ENCODE measurements at regions not wholly inside any gene's neighbourhood (a gene's known extent, or its start where the extent isn't known, plus 50 kb on each side); places are given as distances from the start of the nearest gene placed in this dataset.

- in situ Hi-C loops (cut with MboI; ENCODE audit: low pct_unique_long_range_greater_than_20kb, low sequenced_read_pairs): no loop called here
Observed at GRCh38 chr13:44184740-44185139, 188.9 kb upstream of the SERP2 start.

DNA sequence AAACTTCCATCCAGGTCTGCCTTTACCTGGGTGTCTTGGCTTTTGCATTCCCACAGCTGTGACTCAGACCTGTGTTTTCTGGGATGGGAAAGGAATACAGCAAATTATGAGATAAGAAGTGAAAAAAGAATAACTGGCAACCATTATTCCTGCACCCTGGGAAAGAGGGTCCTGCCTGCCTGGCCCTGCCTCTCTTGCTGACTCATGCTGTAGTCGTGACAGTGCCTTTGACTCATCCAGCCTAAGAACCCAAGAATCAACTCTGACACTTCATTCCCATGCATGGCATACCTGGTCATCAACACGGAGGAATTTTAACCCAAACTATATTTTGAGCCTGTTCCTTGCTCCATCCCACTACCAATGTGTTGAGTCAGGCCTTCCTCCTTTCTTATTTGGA, 185.4 kb upstream of the SERP2 start:
- no peak for DNase-seq
- in situ Hi-C loops (cut with MboI; ENCODE audit: low pct_unique_long_range_greater_than_20kb, low sequenced_read_pairs): no loop called here

More at GRCh38 chr13:44184740-44185139, 188.9 kb upstream of the SERP2 start:
- no peak for DNase-seq

DNA sequence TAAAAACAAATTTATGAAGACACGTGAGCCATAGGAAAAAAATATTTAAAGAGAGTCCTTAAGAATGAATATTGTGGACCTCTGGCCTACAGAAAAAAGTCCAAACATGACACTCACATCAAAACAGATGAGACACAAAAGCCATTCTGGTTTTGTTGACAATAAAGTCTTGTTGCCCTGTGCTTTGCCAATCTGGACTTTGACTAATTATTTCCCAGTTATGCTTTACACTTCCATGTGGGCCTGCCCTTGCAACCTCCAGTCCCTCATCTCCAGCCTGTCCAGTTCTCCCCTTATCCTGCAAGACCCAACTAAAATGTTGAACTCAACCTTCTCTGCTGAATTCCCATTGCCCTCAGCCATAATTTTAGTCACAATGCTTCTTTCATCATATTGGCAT, 184.5 kb upstream of the SERP2 start:
- in situ Hi-C loops (cut with MboI; ENCODE audit: low pct_unique_long_range_greater_than_20kb, low sequenced_read_pairs): no loop called here
- DNase-seq: no peak

- no peak for DNase-seq
- in situ Hi-C loops (cut with MboI; ENCODE audit: low pct_unique_long_range_greater_than_20kb, low sequenced_read_pairs): no loop called here
Observed at GRCh38 chr13:44191103-44191502, 182.5 kb upstream of the SERP2 start.

GRCh38 chr13:44191504-44192171, 182.0 kb upstream of the SERP2 start:
- in situ Hi-C loops (cut with MboI; ENCODE audit: low pct_unique_long_range_greater_than_20kb, low sequenced_read_pairs): no loop called here
- DNase-seq: peak; percentile 72

DNA sequence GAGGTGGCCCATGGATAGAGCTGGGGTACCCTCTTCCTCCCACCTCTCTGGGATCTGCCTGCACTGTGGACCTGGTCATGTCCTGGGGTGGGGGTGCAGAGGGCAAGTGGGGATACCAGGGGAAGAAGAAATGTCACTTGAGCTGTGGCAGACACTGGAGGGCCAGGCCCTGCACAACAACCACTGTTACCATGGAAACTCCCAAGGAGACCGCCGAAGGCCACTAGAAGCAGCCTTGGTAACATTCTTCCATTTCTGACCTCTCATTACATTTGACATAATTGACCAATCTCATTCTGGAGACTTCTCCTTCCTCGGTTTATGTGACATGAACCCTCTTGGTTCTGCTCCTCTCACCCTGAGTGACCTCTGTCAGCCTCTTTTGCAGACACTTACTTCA, 179.9 kb upstream of the SERP2 start:
- in situ Hi-C loops (cut with MboI; ENCODE audit: low pct_unique_long_range_greater_than_20kb, low sequenced_read_pairs): no loop called here
- DNase-seq: no peak

DNA sequence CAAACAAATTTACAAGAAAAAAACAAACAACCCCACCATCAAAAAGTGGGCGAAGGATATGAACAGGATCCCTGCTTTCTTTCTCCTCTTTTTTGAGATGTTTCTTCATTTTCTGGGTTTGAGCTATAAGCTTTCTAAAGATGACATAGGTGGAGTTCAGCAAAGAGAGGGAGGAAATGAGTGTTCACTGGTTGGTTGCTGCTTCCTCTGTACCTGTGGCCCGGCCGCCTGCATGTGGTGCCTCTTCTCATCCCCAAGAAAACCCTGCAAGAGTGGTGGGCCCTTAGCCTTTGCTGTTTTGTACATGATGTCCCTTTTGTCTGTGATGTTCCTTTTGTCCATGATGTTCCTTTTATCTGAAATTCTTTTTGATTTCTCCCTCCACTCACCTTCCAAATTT, 178.4 kb upstream of the SERP2 start:
- in situ Hi-C loops (cut with MboI; ENCODE audit: low pct_unique_long_range_greater_than_20kb, low sequenced_read_pairs): no loop called here
- no peak for DNase-seq

- in situ Hi-C loops (cut with MboI; ENCODE audit: low pct_unique_long_range_greater_than_20kb, low sequenced_read_pairs): no loop called here
- no peak for DNase-seq
Observed at GRCh38 chr13:44196196-44196751, 177.3 kb upstream of the SERP2 start.

- in situ Hi-C loops (cut with MboI; ENCODE audit: low pct_unique_long_range_greater_than_20kb, low sequenced_read_pairs): no loop called here
- DNase-seq: no peak
Observed at GRCh38 chr13:44197791-44198770, 175.5 kb upstream of the SERP2 start.

- in situ Hi-C loops (cut with MboI; ENCODE audit: low pct_unique_long_range_greater_than_20kb, low sequenced_read_pairs): no loop called here
- no peak for DNase-seq
Observed at GRCh38 chr13:44198826-44199225, 174.8 kb upstream of the SERP2 start.

- in situ Hi-C loops (cut with MboI; ENCODE audit: low pct_unique_long_range_greater_than_20kb, low sequenced_read_pairs): no loop called here
Observed at GRCh38 chr13:44199627-44200207, 173.9 kb upstream of the SERP2 start.

GRCh38 chr13:44206434-44206833, 167.2 kb upstream of the SERP2 start:
- in situ Hi-C loops (cut with MboI; ENCODE audit: low pct_unique_long_range_greater_than_20kb, low sequenced_read_pairs): no loop called here

More at GRCh38 chr13:44199627-44200207, 173.9 kb upstream of the SERP2 start:
- no peak for DNase-seq

GRCh38 chr13:44207476-44207875, 166.1 kb upstream of the SERP2 start:
- no peak for DNase-seq
- in situ Hi-C loops (cut with MboI; ENCODE audit: low pct_unique_long_range_greater_than_20kb, low sequenced_read_pairs): no loop called here

More at GRCh38 chr13:44206434-44206833, 167.2 kb upstream of the SERP2 start:
- DNase-seq: peak; percentile 25

DNA sequence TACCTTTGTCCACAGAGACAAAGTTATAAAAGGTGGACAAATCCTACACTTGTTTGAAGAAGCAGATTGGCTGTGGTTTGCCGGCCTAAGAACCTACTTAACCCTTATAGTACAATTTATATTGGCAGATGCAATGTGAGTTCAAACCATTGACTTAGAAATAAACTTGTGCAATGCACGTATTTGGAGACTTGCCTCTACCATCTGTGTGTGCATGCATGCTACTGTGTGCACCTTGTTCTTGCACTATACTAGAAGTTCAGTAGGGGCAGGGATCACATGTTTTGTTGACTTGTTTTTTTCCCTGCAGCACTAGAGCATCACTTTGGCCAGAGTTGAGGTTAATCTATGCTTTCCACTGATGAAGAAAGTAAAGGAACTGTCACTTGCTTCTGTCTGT, 163.1 kb upstream of the SERP2 start:
- in situ Hi-C loops (cut with MboI; ENCODE audit: low pct_unique_long_range_greater_than_20kb, low sequenced_read_pairs): no loop called here
- DNase-seq: no peak

DNA sequence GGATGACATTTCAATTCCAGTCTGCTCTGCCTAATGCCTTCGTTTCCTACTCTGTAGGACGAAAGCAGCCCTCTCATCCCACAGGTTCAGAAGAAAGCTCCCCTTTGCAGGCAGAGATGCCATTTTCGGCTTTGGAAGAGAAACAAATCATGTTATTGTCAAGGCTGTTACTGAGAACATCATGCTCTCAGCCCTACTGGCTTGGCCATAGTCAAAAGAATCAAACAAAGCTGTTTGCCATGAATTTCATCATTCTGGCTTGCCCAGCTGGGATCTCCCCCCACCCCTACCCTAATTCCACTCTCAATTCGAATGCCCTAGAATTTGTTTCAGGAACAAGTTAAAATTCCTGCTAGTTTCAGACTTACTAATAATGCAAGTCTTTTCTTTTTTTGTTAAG, 162.3 kb upstream of the SERP2 start:
- DNase-seq: no peak
- in situ Hi-C loops (cut with MboI; ENCODE audit: low pct_unique_long_range_greater_than_20kb, low sequenced_read_pairs): no loop called here

DNA sequence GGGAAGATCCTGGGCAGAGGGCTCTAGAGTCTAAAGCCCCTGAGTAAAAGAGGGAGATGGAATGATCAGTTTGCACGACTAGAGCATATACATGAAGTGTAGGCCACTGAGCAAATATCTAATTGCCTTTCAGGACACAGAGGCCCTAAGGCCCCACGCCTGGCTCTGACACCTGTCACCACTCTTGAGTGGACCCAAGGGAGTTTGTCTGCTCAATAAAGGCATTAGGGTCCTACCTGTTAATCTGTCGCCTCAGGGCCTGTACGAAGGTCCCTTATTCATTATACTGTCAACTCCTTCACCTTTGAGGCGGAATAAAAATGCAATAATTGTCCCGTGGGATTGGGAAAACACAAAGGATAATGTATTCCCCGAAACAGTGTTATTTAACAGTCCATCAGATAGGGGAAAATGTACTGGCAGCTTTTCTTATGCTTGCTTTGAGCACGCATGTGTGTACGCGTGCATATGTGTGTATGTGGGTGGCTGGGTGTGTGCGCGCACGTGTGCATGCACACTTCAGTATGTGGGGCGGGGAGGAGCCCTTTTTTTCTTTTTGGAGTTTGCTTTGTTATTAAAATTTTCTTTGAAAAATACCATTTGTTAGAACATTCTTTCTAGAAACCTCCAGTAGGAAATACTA, 161.8 kb upstream of the SERP2 start:
- no peak for DNase-seq
- in situ Hi-C loops (cut with MboI; ENCODE audit: low pct_unique_long_range_greater_than_20kb, low sequenced_read_pairs): no loop called here

GRCh38 chr13:44212633-44213396, 160.8 kb upstream of the SERP2 start:
- DNase-seq: no peak
- in situ Hi-C loops (cut with MboI; ENCODE audit: low pct_unique_long_range_greater_than_20kb, low sequenced_read_pairs): no loop called here

DNA sequence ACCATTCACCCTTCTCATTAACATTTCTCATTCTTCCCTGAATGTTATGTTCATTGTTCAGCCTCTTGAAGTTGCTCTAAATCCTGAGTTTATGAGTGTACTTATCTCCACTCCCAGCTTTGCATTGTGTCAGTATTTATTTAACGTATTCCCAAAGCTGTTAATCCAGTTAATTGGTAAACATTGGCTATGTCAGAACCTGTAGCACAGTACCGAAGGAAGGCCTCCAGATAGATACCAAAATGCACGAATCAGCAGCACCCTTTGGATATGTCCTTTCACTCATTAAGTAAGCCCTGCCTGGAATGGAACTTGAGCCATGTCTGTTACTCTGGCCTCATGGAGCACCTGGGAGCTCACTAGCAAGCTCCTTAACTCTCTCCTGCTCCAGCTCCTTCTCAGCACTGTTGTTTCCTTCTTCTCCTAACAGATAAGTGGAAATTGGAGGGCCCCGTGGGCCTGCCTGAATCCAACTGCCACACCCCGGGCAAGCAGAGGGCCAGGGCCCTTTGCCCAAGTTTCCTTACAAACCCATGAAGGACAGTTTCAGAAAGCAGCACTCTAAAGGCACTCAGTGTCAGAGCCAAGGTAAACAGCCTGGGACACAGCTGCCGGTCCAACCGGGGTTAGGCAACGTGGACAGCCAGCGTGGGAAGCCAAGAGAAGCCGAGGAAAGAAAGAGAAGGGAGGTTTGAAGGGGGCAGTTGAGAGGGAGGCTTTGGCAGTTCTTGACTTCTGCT, 155.0 kb upstream of the SERP2 start:
- in situ Hi-C loops (cut with MboI; ENCODE audit: low pct_unique_long_range_greater_than_20kb, low sequenced_read_pairs): no loop called here
- no peak for DNase-seq

Measured in KBM-7 (cell line).